ENCODE measurements at regions not wholly inside any gene's neighbourhood (a gene's known extent, or its start where the extent isn't known, plus 50 kb on each side); places are given as distances from the start of the nearest gene placed in this dataset.

DNA sequence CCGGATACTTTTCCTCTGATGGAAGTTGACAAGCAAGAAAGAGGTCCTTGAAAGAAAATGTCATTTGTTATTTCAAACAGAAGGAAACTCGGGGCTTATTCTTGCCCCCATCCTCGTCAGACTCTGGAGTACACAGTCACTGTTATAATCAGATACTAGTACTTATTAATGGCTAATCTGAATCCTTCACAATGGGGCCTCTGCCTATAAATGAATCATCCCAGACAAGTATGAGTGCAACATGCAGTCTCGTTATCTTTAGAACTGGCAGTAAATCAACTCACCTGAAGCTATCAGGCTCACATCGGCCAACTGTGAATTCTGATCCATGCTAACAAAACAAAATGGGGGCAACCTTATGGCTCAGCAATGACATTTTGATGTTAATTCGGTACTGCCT, 216.7 kb downstream of the GRIN2B start:
- H3K4me1 Mint-ChIP-seq (ENCODE audit: low read depth): no peaks in the 10 kb centered on the region
- no peaks in the 10 kb centered on the region for H3K9me3 Mint-ChIP-seq (ENCODE audit: low read depth)
- no peak overlapping the region for H3K27ac Mint-ChIP-seq
- H3K27me3 Mint-ChIP-seq: peaks cover 6% of the 10 kb centered on the region
- H3K4me3 Mint-ChIP-seq: no peak overlapping the region
- no peaks in the 10 kb centered on the region for H3K36me3 Mint-ChIP-seq

DNA sequence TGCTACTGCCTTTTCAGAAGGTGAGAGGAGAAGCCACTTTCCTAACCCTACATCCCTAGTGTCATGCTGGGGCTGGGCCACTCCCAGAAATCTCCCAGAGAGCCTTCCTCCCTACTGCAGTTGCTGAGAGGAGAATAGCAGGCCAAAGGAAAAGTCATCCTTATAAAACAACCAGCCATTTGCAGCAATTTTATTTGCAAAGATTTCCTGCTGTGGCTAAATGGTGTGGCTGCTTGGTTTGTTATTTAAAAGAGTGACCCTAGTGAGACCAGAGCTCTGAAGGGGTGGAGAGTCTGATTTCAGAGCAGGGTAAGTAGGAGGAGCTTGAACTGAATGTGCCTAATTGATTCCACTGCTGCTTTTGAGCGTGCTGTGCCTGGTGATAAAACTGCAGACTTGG, 232.0 kb downstream of the GRIN2B start:
- Mint-ChIP-seq H3K4me3 (no peak overlapping the region), H3K9me3 (ENCODE audit: low read depth) (no peaks in the 10 kb centered on the region), H3K27me3 (peaks cover 10% of the 10 kb centered on the region), H3K36me3 (no peaks in the 10 kb centered on the region), H3K27ac (no peak overlapping the region), H3K4me1 (ENCODE audit: low read depth) (no peaks in the 10 kb centered on the region)

DNA sequence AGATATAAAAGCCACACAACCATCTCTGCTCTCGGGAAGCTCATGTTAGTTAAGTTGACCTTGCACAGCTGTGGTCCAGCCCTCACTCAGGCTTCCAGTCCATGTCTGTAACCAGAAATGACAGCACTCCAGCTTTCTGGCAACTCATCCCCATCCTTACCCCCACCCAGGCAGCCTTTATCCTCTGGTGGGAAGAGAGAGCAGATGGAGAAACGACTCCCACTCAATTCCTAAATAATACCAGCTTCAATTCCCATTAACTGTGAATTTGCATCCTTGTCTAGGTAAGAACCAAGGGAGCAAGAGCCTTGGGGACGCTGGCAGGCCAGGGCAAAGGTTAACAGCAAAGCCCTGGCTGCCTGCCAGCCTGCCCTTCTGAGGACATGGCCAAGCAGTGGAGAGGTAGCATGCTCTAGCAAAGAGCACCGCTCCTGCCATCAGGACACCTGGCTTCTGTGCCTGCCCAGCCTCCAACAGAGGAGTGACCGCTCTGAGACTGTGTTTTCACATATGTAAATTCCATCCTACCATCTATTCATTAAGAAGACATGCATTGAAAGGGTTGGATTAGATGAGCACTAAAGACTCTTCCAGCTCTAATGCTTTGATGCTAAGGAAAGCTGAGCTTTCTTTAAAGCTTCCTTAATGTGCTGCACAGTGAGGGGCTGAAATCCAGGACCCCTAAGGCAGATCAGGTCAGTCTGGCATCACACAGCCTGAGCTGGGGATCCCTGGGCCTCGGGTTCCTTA, 236.1 kb downstream of the GRIN2B start:
- Mint-ChIP-seq H3K4me1 (ENCODE audit: low read depth) (no peaks in the 10 kb centered on the region), H3K27me3 (peaks cover 16% of the 10 kb centered on the region), H3K27ac (no peak overlapping the region), H3K36me3 (no peaks in the 10 kb centered on the region), H3K4me3 (no peak overlapping the region), H3K9me3 (ENCODE audit: low read depth) (no peaks in the 10 kb centered on the region)

DNA sequence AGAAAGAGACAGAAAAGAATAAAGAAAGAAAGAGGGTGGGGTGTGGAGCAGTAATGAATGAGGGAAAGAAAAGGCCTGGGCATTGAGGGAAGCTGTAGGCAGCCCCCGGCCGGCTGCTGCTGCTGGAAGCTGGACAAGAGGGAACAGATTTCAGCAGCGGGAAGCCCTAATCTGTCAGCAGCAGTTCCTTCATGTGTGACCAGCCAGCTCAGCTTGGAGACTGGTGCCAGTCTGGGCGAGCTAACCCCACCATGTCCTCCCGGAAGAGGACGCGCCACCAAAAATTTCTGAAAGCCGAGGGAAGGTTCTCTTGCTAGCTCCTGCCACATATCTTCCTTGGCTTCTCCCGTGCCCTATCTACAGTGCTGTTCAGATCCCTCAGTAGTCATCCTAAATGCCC, 236.8 kb downstream of the GRIN2B start:
- no peaks in the 10 kb centered on the region for H3K4me1 Mint-ChIP-seq (ENCODE audit: low read depth)
- no peak overlapping the region for H3K27ac Mint-ChIP-seq
- H3K9me3 Mint-ChIP-seq (ENCODE audit: low read depth): no peaks in the 10 kb centered on the region
- no peak overlapping the region for H3K4me3 Mint-ChIP-seq
- H3K36me3 Mint-ChIP-seq: no peaks in the 10 kb centered on the region
- H3K27me3 Mint-ChIP-seq: peaks cover 16% of the 10 kb centered on the region

DNA sequence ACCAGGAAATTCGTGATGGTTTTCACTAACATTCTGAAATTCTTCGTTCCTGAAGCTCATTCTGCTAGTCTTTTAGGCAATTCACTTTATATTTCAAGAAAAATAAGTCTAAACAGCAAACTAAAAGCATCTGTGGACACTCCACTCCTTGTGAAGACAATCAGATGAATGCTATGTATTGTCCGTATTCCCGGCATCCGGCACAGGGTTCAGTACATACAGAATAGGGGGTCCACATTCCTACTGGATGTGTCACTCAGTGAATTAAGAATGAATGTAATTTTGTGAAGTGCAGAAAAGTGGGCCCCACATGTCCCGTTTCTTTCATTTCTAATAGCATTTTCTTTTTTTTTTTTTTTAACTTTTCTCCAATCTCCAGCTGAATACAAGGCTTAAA, 241.3 kb downstream of the GRIN2B start:
- Mint-ChIP-seq H3K27me3 (peaks cover 14% of the 10 kb centered on the region), H3K9me3 (ENCODE audit: low read depth) (no peaks in the 10 kb centered on the region), H3K27ac (no peak overlapping the region), H3K4me1 (ENCODE audit: low read depth) (no peaks in the 10 kb centered on the region), H3K4me3 (no peak overlapping the region), H3K36me3 (no peaks in the 10 kb centered on the region)

DNA sequence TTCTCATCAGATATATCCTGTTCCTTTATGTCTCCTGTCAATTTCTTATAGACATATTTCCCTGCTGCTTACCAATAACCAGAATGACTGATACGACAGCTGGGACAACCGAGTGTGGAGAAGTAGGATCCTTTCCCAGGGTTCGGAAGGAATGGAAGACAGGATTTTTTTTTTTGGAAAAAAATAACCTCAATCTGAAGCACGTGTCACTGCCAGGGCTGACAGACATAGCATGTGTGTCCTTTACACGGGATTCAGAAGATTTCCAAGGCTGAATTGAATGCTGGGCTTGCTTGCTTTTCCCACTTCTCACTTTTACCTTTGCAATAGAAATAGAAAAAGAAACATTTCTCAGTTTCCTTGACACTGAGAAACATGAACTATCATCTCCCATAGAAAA, 245.7 kb downstream of the GRIN2B start:
- Mint-ChIP-seq H3K9me3 (ENCODE audit: low read depth) (no peaks in the 10 kb centered on the region), H3K27ac (no peak overlapping the region)

DNA sequence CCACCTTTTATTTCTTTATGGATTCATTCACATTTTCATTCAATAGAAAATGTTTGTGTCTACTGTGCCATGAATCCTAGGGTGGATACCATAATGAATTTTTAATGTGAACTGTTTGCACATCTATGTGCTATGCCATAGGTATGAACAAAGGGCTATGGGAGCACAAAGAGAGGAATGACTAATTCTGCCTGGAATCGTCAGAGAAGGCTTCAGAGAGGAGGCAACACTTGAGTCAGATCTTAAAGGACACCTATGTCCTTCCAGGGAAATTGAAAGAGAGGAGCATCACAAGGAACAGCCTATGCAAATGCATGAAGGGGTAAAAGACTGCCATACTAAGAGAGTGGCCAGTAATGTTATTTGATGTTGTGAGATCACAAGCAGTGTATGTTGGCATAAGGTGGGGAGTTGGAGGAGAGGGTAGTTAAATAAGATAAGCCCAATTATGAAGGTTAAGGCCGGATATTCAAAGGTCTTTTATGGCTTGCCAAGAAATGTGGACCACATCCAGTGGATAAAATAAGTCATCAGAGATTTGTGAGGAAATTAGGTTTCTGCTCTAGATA, 246.7 kb downstream of the GRIN2B start:
- H3K4me3 Mint-ChIP-seq: no peak overlapping the region
- peaks cover 5% of the 10 kb centered on the region for H3K27me3 Mint-ChIP-seq
- H3K36me3 Mint-ChIP-seq: no peaks in the 10 kb centered on the region
- H3K4me1 Mint-ChIP-seq (ENCODE audit: low read depth): no peaks in the 10 kb centered on the region
- H3K9me3 Mint-ChIP-seq (ENCODE audit: low read depth): no peaks in the 10 kb centered on the region
- H3K27ac Mint-ChIP-seq: no peak overlapping the region

More for the DNA sequence above, 245.7 kb downstream of the GRIN2B start:
- Mint-ChIP-seq H3K36me3 (no peaks in the 10 kb centered on the region), H3K4me3 (no peak overlapping the region), H3K4me1 (ENCODE audit: low read depth) (no peaks in the 10 kb centered on the region), H3K27me3 (peaks cover 5% of the 10 kb centered on the region)

DNA sequence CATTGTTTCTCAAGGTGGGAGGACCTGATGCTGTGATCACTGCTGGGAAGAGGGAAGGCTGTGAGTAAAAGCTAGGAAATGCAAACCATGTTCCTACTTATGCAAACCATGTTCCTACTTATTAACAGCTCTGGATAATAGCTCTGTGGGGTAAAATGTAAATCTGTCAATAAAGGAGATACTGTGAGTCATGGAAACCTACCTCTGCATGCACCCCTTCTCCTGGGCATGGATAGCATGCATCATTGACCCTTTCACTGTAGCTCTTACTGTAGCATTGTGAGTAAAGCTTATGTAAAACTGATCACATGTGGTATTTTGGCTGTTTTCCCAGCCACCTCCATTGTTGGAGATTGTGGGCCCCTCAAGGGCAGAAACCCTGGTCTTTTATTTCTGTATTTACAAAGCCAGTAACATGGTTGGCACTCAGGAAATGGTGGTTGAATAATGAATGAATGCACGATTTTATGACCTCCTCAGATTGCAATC, 253.7 kb downstream of the GRIN2B start:
- H3K4me1 Mint-ChIP-seq (ENCODE audit: low read depth): no peaks in the 10 kb centered on the region
- H3K4me3 Mint-ChIP-seq: no peak overlapping the region
- no peaks in the 10 kb centered on the region for H3K9me3 Mint-ChIP-seq (ENCODE audit: low read depth)
- H3K36me3 Mint-ChIP-seq: no peaks in the 10 kb centered on the region
- H3K27ac Mint-ChIP-seq: no peak overlapping the region
- peaks cover 8% of the 10 kb centered on the region for H3K27me3 Mint-ChIP-seq

DNA sequence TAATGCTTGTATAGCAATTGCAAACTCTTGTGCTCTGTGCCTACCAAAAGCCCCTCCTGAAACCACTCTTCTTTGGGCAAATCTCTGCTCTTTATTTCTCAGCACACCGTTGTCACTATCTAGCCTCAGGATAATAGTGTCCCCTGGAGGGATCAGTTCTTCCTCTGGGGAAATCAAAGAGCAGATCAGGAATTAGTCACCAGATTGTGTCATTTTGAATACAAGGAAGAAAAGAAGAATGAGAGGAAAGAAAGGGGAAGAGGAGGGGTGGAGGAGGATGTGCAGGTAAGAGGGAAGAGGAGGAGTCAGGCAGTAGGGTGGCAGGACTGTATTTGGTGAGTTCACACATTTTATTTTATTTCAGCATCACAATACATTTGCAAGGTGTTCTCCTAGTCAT, 256.4 kb downstream of the GRIN2B start:
- H3K4me3 Mint-ChIP-seq: no peak overlapping the region
- peaks cover 12% of the 10 kb centered on the region for H3K27me3 Mint-ChIP-seq
- H3K4me1 Mint-ChIP-seq (ENCODE audit: low read depth): no peaks in the 10 kb centered on the region
- no peaks in the 10 kb centered on the region for H3K36me3 Mint-ChIP-seq
- H3K9me3 Mint-ChIP-seq (ENCODE audit: low read depth): no peaks in the 10 kb centered on the region
- no peak overlapping the region for H3K27ac Mint-ChIP-seq

DNA sequence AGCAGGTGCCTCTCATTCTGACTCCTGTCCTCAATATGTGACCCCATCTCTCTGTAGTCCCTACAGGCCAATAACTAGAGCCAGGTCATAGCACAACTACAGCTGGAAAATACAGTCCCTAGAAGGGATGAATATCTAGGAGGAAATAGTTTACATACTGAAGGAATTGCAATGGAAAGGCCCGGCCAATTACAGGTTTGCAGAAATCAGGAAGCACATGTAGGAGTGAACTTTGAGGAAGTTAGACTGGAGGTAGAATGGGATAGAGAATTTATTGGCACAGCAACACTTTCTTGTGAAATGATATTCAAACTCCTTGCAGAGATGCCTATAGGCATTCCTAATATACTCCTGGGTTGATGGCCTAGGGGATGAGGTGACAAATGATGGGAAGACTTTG, 257.3 kb downstream of the GRIN2B start:
- no peaks in the 10 kb centered on the region for H3K36me3 Mint-ChIP-seq
- no peak overlapping the region for H3K27ac Mint-ChIP-seq
- peaks cover 7% of the 10 kb centered on the region for H3K27me3 Mint-ChIP-seq
- no peaks in the 10 kb centered on the region for H3K4me1 Mint-ChIP-seq (ENCODE audit: low read depth)
- H3K9me3 Mint-ChIP-seq (ENCODE audit: low read depth): no peaks in the 10 kb centered on the region
- H3K4me3 Mint-ChIP-seq: no peak overlapping the region

DNA sequence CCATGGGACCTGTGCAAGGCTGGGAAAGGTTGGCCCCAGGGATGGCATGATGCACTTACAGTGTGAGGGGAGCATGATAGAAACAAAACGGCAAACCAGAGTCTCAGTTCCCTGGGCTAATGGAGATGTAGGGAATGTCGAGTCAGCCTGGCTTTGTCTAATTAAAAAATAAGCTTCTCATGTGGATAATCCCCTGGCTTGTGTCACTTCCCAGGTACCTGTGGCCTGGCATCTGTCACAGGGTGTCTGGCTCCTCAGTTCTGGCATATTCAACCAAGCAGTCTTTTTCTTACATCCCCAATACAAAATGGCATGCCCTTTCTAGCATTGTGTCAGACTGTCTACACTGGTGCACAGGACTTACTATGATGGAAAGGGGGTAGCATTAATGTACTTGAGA, 261.4 kb downstream of the GRIN2B start:
- no peaks in the 10 kb centered on the region for H3K36me3 Mint-ChIP-seq
- H3K27me3 Mint-ChIP-seq: peaks cover 4% of the 10 kb centered on the region
- H3K4me3 Mint-ChIP-seq: no peak overlapping the region

DNA sequence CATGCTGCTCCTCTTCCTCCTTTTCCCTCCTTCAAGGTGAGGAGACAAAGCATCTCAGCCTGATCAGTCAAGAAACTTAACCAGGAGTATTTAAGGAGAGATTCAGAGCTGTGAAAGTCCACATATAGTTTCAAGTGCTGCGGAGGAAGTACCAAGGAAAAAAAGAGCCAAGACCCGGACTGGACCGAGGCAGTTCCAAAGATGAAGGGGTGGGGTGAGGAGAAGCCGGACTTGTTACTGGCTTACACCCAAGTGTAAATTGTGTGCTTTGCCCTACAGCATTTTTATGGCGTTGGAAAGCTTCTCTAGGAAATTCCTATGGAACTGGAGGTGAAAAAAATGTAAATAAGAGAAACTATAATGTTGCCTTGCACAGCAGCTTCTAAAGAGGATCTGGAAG, 263.1 kb downstream of the GRIN2B start:
- no peak overlapping the region for H3K27ac Mint-ChIP-seq
- no peaks in the 10 kb centered on the region for H3K4me1 Mint-ChIP-seq (ENCODE audit: low read depth)
- no peaks in the 10 kb centered on the region for H3K36me3 Mint-ChIP-seq
- no peak overlapping the region for H3K4me3 Mint-ChIP-seq
- no peaks in the 10 kb centered on the region for H3K9me3 Mint-ChIP-seq (ENCODE audit: low read depth)
- peaks cover 4% of the 10 kb centered on the region for H3K27me3 Mint-ChIP-seq

More for the DNA sequence above, 261.4 kb downstream of the GRIN2B start:
- H3K4me1 Mint-ChIP-seq (ENCODE audit: low read depth): no peaks in the 10 kb centered on the region
- H3K27ac Mint-ChIP-seq: no peak overlapping the region
- no peaks in the 10 kb centered on the region for H3K9me3 Mint-ChIP-seq (ENCODE audit: low read depth)

DNA sequence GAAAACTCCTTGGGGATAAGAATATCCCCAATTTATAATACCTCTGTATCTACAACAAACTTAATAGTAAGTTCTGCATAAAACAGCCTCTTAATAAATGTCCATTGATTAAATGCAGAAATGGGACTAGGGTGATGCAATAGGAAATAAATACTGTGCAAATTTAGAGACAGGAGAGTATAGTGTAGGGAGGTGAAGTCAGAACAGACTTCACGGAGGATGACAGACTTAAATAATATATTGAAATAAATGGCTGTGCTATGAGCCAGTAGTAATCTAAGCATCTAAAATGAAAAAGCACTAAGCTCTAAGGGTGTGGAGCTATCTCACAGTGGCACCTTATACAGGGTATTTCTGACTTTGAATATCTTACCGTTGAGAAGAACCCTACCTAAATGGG, 265.3 kb downstream of the GRIN2B start:
- Mint-ChIP-seq H3K36me3 (no peaks in the 10 kb centered on the region), H3K4me3 (no peak overlapping the region), H3K27ac (no peak overlapping the region), H3K27me3 (peaks cover 2% of the 10 kb centered on the region), H3K4me1 (ENCODE audit: low read depth) (no peaks in the 10 kb centered on the region), H3K9me3 (ENCODE audit: low read depth) (no peaks in the 10 kb centered on the region)

DNA sequence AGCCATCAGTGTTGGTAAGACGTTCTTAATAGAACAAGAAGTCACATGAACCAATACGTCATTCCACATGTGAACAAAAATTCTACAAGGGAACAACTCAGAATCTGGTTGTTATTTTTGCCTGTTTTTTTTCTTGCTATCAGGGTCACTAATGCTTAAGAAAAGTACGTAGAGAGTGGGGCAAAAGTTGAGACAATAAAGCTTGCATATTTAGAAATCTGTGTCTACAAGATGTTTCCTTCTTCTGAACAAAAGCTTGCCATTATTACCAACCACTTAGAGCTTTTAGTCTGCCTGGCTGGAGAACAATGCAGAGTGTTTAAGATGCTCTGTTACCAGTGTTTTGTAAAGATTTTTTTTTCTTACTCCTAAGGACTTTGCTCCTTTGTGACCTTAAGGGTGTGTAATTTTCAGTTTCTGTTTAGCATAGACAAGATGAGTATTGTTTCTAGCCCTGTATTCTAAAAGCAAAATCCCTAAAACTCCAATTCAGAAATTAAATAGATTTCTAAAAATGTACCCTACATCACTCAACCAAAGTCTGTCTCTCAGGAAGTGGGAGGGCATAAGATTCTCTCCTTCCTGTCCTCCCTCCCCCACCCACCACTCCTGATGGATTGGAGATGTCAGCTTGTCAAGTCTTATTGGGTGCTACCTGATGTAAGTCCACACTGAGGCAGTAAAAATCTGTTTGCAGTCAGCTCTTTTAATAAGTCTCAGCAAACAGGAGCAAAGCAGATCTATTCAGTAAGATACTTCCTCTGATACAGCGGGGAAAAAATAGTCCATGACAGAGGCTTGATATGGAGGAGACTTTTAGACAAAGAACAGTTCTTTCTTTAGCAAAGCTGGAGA, 267.6 kb downstream of the GRIN2B start:
- no peak overlapping the region for H3K4me3 Mint-ChIP-seq
- H3K27me3 Mint-ChIP-seq: no peaks in the 10 kb centered on the region
- no peak overlapping the region for H3K27ac Mint-ChIP-seq
- no peaks in the 10 kb centered on the region for H3K9me3 Mint-ChIP-seq (ENCODE audit: low read depth)
- no peaks in the 10 kb centered on the region for H3K4me1 Mint-ChIP-seq (ENCODE audit: low read depth)
- H3K36me3 Mint-ChIP-seq: no peaks in the 10 kb centered on the region

DNA sequence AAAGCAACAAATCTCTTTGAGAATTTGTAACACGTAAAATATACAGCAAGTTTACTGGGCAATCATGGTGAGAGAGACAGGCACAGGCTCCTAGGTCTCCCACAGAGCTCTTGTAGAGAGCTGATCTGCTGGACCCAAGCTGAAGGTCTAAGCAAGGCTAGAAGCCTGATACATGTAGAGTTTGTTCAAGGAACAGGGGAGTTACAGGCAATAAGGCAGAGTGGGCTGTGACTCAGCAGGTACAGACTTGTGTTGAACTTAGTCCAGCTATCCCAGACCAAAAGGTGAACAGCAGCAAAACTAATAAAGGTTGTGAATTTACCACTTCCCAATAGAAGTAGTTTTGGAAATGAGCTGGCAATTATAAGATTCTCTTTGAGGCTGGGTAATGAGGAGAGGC, 273.6 kb downstream of the GRIN2B start:
- Mint-ChIP-seq H3K27me3 (peaks cover 2% of the 10 kb centered on the region), H3K4me1 (ENCODE audit: low read depth) (no peaks in the 10 kb centered on the region), H3K4me3 (no peak overlapping the region), H3K36me3 (no peaks in the 10 kb centered on the region), H3K27ac (no peak overlapping the region), H3K9me3 (ENCODE audit: low read depth) (no peaks in the 10 kb centered on the region)
